Ascending aorta (tissue), 2 donors: ENCODE measurements at regions not wholly inside any gene's neighbourhood (a gene's known extent, or its start where the extent isn't known, plus 50 kb on each side); places are given as distances from the start of the nearest gene placed in this dataset.
"Not testable (repeated sequence)": the region's sequence is repeated elsewhere in the genome, so short reads cannot be mapped to it uniquely, and the experiment has no call there.

Experiments
- DNase-seq, 2 donors: peaks; one replicate each; pipeline ENCODE4 v3.0.0-alpha.2; 2019; ENCODE audit warnings: low spot score in 2 of 2
- H3K27ac ChIP-seq, 2 donors: fragments of 200-600 bp; sonication (generic); one replicate each; pipeline ENCODE4 v1.5.1; 2016 to 2017; ENCODE audit warnings: mild to moderate bottlenecking in 1 of 2
- H3K27me3 ChIP-seq: fragments of 200-600 bp; sonication (generic); one replicate; pipeline ENCODE4 v1.5.1; 2017
- H3K36me3 ChIP-seq, 2 donors: fragments of 200-600 bp; sonication (generic); one replicate each; pipeline ENCODE4 v1.5.1; 2016
- H3K4me1 ChIP-seq, 2 donors: fragments of 200-600 bp; sonication (generic); one replicate each; pipeline ENCODE4 v1.5.1; 2016 to 2017; ENCODE audit warnings: mild to moderate bottlenecking in 1 of 2
- H3K4me3 ChIP-seq, 2 donors: fragments of 200-600 bp; sonication (generic); one replicate each; pipeline ENCODE4 v1.5.1; 2016 to 2017; ENCODE audit warnings: mild to moderate bottlenecking in 1 of 2
- H3K9me3 ChIP-seq, 2 donors: fragments of 200-600 bp; sonication (generic); one replicate each; pipeline ENCODE4 v1.5.1; 2016
- CTCF ChIP-seq, 3 experiments: fragments of 200-600 bp in 2 of 3; fragments of 450-650 bp in 1 of 3; sonication (generic) in 2 of 3; IDR thresholded peaks; one replicate each; pipeline ENCODE4 v1.5.1; 2016 to 2019; ENCODE audit warnings: antibody characterized with exemption in 3 of 3, mild to moderate bottlenecking in 1 of 3, moderate library complexity in 1 of 3
- intact Hi-C: fragments of 100-400 bp; cut with DNase I; formaldehyde crosslinking; loops from one replicate; pipeline ENCODE4 v1.15.1; 2023

DNA sequence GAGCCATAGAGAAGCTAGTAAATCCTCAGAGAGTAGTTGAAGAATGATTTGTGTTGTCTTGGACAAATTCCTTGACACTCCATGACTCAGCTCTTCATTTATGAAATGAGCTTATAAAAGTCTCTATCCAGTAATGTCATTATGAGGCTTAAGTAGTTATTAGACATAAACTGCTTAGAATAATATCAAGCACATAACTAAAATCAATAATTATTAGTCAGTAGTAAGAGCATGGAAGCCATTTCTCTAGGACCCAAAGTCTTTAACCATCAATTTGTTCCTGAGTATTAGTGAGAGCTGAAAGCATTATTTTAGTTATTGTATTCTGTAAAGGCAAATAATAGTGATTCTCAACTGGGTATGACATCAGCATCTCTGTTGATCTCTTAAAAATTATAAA, 1140.2 kb downstream of the HACE1 start:
- no peak for DNase-seq
- H3K9me3 ChIP-seq: no peaks in the 10 kb centered on the region
- intact Hi-C loops: no loop called here
- no peaks in the 10 kb centered on the region for H3K4me1 ChIP-seq
- H3K27me3 ChIP-seq: no peaks in the 10 kb centered on the region
- no peak overlapping the region for H3K27ac ChIP-seq
- H3K4me3 ChIP-seq: no peak overlapping the region
- TF ChIP-seq CTCF (IDR thresholded peaks at IDR 0.05): no peak
- no peaks in the 10 kb centered on the region for H3K36me3 ChIP-seq

DNA sequence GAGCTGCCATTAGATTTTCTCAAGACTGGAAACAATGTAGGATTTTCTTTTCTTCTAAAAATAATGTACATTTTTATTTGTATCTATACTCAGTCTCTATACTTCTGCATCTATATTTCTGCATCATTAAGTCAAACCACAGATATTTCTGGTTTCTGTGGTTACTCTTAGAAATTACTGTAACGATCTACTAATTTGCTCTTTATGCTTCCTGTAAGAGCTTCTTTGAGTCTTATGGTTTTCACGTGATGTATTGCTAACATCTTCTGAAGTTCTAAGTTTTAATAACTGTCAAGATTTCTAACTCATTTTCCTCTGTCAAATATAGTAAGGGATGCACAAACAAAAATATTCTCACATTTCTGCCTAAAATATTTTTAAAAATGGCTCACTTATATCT, 1144.5 kb downstream of the HACE1 start:
- intact Hi-C loops: no loop called here
- Histone ChIP-seq H3K9me3 (no peaks in the 10 kb centered on the region), H3K36me3 (no peaks in the 10 kb centered on the region), H3K27ac (no peak overlapping the region), H3K4me1 (no peaks in the 10 kb centered on the region), H3K27me3 (no peaks in the 10 kb centered on the region), H3K4me3 (no peak overlapping the region)
- no peak for TF ChIP-seq CTCF (IDR thresholded peaks at IDR 0.05)
- no peak for DNase-seq

- H3K27ac ChIP-seq, DNase-seq, H3K9me3 ChIP-seq, H3K36me3 ChIP-seq, intact Hi-C loops, H3K4me1 ChIP-seq, H3K27me3 ChIP-seq, H3K4me3 ChIP-seq: not testable (repeated sequence)
Measured at GRCh38 chr6:103709236-103709635, 1150.5 kb downstream of the HACE1 start.

GRCh38 chr6:103707596-103708325, 1152.0 kb downstream of the HACE1 start:
- H3K36me3 ChIP-seq: no peaks in the 10 kb centered on the region
- no peak for TF ChIP-seq CTCF (IDR thresholded peaks at IDR 0.05)

DNA sequence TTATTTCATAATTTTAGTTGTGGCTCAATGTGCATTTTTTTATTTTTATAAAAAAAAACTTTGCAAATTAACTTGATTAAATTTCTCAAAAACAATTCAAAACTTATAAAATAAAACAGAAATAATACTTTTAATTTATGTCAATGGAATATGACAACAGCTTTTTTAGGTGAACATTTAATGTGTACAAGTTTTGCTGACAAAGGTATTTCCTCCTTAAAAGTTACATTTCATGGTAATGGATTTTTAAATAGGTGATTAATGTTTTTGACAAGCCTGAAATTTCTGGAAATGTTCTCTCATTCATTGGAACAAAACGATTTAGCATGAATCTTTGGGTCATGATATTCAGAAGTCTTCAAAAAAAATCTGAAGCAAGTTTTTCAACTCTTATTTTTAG, 1160.0 kb downstream of the HACE1 start:
- no peak overlapping the region for H3K27ac ChIP-seq
- H3K27me3 ChIP-seq: no peaks in the 10 kb centered on the region
- no peak for DNase-seq
- H3K4me1 ChIP-seq: no peaks in the 10 kb centered on the region
- no peak for TF ChIP-seq CTCF (IDR thresholded peaks at IDR 0.05)
- H3K36me3 ChIP-seq: no peaks in the 10 kb centered on the region
- no peaks in the 10 kb centered on the region for H3K9me3 ChIP-seq
- intact Hi-C loops: no loop called here
- no peak overlapping the region for H3K4me3 ChIP-seq

More at GRCh38 chr6:103707596-103708325, 1152.0 kb downstream of the HACE1 start:
- intact Hi-C loops: no loop called here
- H3K9me3 ChIP-seq: no peaks in the 10 kb centered on the region
- no peaks in the 10 kb centered on the region for H3K4me1 ChIP-seq
- no peak overlapping the region for H3K27ac ChIP-seq
- DNase-seq: no peak
- no peak overlapping the region for H3K4me3 ChIP-seq
- no peaks in the 10 kb centered on the region for H3K27me3 ChIP-seq

GRCh38 chr6:103687430-103687829, 1172.3 kb downstream of the HACE1 start:
- DNase-seq: no peak
- Histone ChIP-seq H3K36me3 (no peaks in the 10 kb centered on the region), H3K4me1 (no peaks in the 10 kb centered on the region), H3K4me3 (no peak overlapping the region), H3K27me3 (no peaks in the 10 kb centered on the region), H3K9me3 (no peaks in the 10 kb centered on the region), H3K27ac (no peak overlapping the region)
- no peak for TF ChIP-seq CTCF (IDR thresholded peaks at IDR 0.05)
- intact Hi-C loops: no loop called here
